HG02840 (cell line): ENCODE measurements at regions not wholly inside any gene's neighbourhood (a gene's known extent, or its start where the extent isn't known, plus 50 kb on each side); places are given as distances from the start of the nearest gene placed in this dataset.

ENCODE experiments used
- ATAC-seq: cut with Tn5 transposase; IDR thresholded peaks from one replicate; pipeline ENCODE4 v1.9.1; 2021; ENCODE audit warnings: mild to moderate bottlenecking, moderate library complexity, moderate number of reproducible peaks; ENCODE audit not compliant: unreplicated experiment, low FRiP score

DNA sequence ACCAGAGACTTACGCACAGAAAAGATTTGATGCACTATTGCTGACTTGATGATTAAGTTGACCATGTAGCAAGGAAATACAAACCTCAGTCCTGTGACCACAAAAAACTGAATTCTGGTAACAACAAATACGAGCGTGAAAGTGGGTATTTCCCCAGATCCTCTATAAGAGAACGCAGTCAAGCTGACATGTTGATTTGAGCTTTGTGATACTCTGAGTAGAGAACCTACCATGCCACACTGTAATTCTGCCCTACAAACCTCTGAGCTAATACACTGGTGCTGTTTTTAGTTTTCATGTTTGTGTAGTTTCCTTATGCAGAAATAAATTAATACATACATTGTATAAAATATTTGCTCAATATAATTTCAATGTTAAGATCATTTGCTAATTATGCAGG is 565.6 kb upstream of the EPHA5 start:
- ATAC-seq: no peak

DNA sequence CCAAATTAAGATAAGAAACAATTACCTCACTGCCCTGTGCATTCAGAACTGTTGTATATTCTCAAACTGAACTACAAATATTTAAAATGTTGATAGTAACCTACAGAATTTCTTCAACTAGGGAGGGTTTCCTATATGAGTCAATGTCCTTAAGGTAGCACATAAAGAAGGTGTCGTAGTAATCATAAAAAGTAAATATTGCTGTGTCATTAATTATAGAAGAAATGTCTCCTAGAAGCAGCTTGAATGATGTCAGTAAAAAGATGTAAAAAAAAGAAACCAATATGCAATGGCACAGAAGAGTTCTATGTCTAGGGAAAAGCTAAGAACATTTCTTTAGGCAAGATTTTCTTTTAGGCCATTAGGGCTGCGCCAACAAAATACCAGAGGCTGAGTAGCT is 559.6 kb upstream of the EPHA5 start:
- ATAC-seq: no peak

DNA sequence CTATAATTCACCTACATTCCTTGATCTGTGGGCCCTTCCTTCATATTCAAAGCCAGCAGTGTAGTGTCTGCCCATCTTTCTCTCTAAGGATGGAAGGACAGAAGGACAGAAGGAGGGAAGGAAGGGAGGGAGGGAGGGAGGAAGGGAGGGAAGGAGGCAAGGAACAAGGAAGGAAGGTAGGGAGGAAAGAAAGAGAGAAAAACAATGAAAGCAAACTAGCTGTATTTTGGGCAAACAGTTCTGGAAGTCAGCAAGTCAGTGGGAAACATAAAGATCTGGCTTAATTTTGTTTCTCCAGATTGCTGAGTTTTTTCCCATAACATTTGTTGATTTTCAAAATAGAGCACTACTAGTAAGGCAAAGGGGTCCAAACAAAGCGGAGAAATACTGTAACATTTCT is 555.2 kb upstream of the EPHA5 start:
- no peak for ATAC-seq

DNA sequence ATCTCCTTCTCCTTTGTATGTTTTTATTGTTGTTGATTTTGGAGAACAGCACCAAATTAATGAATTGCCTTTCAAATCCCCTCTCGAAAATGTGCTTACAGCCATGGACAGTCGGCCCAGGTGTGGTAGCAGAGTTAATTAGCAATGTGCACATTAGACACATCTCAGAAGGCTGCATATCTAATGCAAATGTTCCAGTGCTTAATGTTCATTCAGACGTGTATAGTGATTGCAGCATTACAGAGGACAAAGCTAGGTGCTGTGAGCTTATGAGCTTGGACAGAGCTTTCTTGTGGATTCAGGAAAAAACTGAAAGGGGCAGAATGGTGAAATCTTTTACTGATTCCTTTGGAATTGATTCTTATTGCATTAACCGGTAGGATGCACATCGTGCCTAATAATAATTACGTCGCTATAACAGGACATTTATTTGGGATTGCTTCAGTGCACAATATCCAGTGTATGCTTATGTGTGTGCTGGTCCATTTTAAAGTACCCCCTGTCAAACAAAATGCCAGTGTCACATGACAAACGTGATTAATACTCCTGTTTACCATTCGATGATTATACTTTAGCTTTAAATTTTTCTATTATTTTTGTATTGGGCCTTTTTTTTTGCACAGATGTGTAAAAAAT is 552.9 kb upstream of the EPHA5 start:
- no peak for ATAC-seq

DNA sequence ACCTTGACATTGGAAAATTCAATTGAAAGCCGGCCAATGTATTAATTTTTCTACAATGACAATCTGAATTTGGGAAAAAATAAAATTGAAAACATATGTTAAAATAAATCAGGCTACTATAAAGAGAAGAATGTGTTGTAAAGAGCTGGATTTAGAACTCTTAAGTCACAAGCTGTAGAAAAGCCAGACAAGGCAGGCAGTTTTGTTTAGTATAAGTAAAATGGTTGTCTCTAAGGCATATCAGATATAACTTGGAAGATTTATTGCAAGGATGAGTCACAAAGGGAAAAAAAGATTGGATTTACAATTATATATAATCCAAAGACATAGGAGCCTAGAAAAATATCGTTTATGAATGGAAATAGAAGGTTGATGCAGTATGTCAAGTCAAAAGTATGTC is 549.1 kb upstream of the EPHA5 start:
- no peak for ATAC-seq

DNA sequence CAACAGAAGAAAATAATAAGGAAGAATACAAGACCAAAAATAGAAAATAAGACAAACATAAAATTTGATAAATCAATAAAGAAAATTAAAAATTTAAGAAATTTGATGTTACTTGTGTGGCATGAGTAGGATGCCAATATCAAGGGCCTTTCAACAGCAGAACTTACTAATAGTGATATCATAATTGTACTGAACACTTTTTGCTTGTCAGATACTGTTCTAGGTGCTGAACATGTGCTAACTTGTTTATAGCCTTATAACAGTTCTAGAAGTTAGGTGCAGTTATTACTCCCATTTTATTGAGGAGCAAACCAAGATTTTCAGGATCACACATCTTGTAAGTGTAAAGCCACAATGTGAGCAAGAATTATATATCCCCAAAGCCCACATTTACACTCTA is 546.0 kb upstream of the EPHA5 start:
- no peak for ATAC-seq

DNA sequence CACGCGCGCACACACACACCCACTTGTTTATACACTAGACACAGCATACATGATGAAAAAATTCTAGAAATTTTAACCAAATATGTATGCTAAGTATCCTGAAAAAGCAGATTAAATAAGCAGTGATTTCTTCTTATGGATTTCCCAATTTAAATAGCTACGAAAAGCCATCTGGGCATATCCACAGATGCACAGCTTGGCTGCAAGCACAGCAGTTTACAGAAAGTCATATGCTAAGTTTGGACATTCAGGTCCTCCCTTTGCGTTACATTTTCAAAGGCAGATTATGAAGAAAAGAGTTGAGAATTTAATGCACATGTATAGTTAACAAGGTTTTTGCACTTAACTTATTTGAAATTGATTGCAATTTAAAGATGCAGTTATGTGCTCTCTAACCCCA is 542.2 kb upstream of the EPHA5 start:
- no peak for ATAC-seq

DNA sequence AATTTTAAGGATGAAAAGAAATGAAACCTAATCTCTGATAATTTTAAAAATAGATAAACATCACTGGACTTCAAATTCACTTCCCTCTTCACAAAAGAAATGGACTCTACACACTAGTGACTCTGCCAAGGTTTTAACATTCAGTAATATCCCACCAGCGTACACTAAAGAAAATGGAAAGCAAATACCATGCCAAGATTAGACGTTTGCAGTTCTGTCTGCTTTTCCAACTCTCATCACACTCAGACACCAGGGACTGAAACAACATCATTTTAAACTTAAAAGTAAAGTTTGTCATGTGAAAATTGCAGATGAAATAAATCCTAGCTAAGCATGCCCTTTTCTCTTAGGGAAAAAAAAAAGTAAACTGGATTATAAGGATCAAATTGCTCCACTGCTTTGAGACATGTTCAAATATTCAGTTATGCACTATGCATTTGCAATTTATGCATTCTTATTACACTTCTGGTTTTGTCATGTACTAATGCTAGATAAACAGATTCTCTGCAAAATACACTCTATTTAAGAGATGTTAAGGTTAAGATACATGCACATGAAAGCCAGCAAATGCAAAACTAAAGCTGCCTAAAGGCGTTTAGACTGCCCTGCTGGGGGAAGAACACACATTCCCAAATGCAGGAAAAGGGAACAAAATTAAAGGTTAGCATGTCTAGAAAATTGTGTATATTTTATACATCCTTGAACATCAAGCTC is 534.4 kb upstream of the EPHA5 start:
- ATAC-seq: no peak

DNA sequence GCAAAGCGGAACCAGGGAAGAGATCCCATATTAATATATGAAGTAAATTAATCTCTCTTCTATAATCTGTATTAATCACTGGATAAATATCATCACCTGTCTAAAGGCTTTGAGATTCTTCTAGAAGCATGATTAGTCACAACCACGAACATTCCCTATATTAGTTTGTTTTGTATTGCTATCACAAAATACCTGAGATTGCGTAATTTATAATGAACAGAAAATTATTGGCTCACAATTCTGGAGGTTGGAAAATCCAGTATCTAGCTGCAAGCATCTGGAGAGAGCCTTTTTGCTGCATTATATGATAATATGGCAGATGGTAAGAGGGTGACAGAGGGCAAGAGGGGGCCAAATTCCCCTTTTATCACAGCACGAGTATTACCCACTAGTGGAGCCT is 532.6 kb upstream of the EPHA5 start:
- ATAC-seq: no peak

DNA sequence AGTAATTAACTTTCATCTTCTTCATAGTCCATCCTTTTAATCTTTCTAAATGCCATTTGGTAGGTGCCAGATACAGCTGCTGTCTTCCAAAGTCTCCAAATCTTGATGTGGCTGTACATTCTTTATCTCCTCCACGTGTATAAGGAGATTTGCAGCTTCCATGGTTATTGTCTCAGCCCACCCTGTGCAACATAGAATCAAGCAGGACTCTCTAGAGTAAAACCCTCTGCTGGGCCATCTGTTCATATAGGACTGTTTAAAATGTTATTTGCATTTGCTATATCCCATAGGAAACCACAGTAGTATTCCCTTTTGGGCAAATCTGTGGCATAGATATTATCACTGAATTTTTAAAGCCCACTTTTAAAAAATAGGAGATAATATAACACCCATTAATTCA is 527.2 kb upstream of the EPHA5 start:
- ATAC-seq: no peak

DNA sequence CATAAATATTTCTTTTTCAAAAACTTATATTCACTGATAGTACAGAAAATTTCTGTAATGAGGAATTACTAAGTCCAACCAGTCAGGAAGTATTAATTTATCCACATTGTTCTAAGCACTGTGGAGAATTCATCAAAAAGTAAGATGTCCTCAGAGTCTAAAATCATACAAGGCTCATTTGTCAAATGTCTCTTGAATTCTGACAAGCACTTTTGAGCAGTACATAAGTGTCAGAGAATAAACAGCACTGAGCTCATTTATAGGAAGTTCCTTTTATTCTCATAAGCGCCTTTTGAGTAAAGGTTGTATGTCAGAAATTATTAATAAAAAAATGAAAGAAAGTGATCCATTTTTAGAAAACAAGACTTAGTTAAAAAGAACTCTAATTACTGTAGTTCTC is 523.2 kb upstream of the EPHA5 start:
- ATAC-seq: no peak

DNA sequence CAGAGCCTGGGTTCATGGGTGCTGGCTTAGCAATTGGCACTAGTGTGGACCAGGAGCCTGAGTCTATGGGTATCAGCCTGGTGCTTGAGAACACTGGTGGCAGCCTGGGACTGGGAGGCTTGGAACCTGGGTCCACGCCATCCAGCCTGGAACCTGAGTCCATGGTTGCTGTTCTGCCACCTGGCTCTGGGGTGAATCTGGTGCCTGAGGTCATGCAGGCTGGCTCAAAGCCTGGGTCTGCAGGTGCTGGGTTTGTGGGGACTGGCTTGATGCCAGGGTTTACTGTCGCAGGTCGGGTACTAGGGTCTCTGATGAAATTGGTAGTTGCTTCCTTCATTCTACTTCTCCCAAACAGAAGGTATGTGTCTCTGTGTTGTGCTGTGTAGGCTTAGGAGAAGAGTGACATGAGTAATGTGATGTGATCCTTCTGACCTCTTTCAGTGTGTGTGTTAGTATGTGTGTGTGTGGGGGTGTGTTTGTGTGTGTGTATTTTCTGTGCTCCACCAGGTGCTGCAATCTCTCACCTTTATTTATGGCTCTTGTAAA is 517.0 kb upstream of the EPHA5 start:
- ATAC-seq: no peak

DNA sequence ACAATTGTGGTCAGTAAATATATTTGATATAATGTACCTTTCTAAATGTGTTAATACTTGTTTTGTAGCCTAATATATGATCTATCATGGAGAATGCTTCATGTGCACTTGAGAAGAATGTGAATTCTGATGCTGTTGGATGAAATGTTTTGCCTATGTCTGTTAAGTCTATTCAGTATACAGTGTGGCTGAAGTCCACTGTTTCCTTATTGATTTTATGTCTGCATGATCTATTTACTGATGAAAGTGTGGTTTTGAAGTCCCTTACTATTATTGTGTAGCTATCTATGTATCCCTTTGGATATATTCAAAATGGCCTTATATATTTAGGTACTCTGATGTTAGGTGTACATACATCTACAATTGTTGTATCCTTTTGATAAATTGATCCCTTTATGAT is 515.8 kb upstream of the EPHA5 start:
- ATAC-seq: no peak

DNA sequence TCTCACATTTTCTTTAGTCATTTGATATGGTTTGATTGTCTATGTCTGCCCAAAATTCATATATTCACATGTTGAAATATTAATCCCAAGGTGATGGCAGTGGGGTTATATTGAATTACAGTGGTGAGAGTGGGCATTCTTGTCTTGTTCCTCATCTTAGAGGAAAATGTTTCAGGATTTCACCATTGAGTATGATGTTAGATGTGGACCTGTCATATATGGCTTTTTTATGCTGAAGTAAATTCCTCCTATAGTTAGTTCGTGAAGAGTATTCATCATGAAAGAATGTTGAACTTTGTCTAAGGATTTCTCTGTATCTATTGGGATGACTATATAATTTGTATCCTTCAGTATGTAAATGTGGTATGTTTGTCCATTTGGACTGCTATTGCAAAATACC is 512.3 kb upstream of the EPHA5 start:
- ATAC-seq: no peak

DNA sequence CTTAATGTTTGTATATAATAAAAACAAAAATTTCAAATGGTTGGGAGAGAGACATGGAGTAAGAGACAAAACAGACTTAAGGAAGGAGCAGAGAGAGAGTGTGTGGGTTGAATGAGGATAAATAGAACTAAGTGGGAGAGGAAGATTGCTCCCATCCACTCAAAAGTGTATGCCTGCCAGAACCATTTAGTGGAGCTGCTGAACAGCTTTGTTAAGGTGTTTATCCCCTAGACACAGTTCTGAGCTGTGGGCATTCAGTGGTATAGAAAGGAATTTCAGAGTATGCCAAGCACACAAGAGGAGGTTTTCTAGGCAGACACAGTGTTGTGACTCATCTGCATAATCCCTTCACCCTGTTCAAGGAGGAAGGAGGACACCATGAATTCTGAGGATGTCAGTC is 508.6 kb upstream of the EPHA5 start:
- ATAC-seq: no peak

DNA sequence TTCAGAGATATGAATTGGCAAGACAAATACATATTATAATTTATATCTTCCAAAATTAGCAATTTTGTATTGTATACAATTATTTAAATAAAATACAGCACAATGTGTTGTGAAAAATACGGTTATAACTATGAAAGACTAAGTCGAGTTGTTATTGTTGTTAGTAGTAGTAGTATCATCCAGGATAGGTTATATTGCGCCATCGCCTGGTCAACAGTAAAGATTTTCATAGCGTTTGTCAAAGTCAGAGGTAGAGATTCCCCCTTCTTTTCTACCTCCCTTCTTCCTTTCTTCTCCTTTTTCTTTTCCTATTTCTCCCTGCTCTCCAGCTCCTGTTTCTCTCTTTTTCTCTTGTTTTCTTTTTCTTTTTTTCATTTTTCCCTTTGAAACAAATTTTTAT is 499.1 kb upstream of the EPHA5 start:
- no peak for ATAC-seq

DNA sequence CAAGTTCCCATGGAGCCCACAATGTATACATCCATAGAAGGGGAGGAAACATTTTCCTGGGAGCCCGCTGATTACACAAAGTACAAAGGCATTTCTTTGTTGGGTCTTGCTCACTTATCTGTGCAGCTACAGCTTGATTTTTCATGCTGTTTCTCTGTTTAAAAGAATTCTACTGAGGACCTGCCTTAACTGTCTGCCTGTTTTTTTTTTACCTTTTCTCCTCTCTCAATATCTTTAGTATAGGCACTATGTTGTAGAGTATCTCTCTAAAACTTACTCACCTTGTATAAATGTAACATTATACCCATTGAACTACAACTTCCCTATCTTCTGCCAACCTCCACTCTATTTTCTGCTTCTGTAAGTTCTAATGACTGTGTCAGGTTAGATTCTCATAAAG is 494.6 kb upstream of the EPHA5 start:
- ATAC-seq: no peak

DNA sequence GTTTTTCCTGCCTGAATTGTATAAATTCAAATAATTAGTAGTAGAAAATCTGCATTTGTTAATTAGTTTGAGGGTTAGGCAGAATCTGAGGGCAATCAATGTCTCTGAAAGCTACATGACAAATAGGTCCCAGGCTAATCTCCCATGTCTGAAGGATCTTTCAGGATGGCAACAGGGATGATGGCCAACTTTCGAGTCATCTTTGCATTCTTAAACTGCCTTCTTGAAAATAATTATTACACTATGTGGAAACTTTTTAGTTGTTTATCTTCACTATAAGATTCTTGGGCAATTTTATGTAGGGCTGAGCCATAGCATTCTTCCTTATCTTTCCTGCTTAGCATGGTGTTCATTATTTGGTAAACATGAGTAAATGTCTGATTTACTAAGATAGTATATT is 490.3 kb upstream of the EPHA5 start:
- ATAC-seq: no peak

DNA sequence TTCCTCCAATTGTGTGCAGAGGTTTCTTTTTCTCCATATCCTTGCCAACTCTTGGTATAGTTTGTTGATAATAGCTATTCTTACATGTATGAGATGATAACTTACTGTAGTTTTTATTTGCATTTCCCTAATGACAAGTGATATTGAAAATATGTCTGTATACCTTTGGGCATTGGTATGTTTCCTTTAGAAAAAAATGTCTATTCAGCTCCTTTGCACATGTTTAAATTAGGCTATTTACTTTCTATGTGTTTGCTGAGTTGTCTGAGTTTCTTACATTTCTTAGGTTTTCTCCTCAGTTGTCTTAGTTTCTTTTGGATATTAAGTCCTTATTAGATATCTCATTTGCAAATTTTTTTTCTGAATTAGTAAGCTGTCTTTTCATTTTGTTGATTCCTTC is 487.3 kb upstream of the EPHA5 start:
- ATAC-seq: no peak

DNA sequence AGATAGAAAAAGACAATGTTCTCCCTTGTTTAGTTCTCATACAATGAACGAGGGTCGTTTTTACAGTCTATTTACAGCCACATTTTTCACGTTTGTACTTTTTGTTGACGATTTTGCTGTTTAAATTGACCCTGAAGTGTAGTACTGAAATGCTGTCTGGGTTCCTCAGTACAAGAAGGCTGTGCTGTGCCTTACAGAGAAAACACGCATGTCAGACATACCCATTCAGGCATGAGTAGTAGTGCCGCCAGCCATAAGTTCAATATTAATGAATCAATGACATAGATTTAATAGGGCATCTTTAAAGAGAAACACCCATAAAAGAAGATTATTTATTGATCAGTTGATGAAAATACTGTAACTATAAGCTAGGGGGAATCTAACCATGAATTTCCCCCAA is 459.8 kb upstream of the EPHA5 start:
- ATAC-seq: no peak

DNA sequence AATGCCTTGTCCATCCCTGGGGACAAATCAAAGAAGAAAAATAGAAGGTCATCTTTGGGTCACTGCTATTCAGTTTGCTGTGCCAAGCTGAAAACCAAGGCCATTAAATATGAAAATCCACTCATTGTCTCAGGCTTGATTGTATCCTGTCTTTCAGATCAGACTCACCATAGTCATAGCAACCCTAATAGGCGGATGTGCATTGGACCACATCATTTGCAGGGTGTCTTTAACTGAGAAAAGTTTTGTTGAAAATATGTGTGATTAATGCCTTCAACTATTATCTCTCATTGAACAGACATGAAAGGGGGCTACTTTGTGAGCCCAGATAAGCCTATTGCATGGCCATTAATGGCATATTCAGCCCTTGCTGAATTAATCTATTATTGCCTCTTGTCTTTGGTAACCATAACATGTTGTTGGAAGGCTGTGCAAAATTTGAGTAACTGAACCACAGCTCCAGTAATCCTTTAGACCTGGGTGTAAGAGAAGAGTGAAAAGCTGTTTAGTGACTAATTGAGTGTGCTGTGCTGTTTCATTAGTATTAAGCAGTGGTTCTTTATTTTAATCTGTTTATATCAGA is 453.6 kb upstream of the EPHA5 start:
- no peak for ATAC-seq

DNA sequence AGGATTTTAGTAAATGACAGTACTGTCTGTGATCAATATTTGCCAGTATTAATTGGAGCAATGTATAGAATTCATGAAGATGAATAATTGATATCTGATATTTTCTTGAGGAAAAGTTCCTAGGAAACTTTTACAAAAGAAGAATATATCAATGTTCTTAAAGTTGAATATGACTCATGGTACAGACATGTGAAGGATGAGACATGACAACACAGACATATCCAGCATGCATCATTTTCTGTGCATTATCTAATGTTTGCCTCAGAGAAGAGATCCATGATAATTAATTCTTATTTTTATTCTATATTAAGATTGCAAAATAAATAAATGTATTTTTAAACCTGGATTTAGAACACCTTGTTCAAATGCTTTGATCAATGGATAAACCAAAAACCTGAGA is 452.9 kb upstream of the EPHA5 start:
- ATAC-seq: no peak
